GM21526 (cell line): ENCODE measurements at regions not wholly inside any gene's neighbourhood (a gene's known extent, or its start where the extent isn't known, plus 50 kb on each side); places are given as distances from the start of the nearest gene placed in this dataset.

Experiments
- ATAC-seq: cut with Tn5 transposase; IDR thresholded peaks from one replicate; pipeline ENCODE4 v1.9.1; 2021; ENCODE audit warnings: moderate library complexity; ENCODE audit not compliant: unreplicated experiment, low FRiP score

DNA sequence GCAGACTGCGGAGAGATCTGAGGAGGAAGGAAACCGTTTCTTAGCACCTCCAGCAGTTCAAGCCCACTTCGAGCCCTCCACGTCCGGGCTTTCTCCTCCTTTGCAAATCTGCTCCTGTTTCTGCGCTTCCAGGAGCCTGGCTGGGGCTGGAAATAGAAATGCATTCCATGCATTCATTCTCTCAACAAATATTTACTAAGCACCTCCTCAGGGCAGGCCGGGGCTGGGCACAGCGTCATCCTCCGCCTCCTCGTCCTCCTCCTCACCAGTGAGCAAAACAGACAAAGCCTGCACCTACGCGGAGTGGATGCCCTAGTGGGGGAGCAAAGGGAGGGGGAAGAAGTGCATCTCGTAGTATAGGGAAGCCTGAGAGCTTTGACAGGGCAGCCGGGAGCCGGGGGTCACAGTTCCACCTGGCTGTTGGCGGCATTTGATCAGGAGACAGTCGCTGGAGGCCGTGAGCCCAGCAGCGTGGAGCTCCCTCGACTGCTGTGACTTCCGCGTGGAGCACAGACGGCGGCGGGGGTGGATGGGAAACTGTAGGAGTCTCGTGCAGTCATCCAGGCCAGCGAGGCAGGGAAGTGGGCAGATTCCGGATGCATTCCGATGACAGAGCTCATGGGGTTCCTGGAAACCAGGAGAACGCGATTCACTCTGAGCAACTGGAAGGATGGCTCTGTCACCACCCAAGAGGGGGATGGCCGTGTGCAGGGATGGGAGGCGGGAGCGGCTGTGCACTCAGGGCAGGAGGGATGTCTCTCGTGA is 93.5 kb downstream of the SIK1 start:
- ATAC-seq, result no peak

DNA sequence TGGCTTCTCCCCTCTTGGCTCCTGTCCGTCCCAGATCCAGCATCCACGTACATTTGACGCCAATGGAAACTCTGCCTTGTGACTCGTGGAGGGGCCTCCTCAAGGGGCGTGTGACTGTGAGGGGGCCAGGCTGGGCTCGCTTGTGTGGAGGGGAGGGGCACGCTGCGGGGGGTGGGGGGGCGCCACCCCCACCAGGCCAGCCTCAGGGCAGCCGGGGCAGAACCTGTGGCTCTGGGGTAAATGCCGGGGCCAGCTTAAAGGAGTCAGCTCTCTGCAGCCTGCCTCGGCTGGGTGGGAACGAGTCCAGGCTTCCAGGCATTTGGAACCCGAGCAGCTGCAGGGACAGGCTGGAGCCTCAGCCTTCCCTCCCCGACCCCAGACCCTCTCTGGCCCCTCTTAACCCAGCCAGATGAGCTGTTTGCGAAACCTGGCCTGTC is 94.1 kb downstream of the SIK1 start:
- ATAC-seq, result no peak

DNA sequence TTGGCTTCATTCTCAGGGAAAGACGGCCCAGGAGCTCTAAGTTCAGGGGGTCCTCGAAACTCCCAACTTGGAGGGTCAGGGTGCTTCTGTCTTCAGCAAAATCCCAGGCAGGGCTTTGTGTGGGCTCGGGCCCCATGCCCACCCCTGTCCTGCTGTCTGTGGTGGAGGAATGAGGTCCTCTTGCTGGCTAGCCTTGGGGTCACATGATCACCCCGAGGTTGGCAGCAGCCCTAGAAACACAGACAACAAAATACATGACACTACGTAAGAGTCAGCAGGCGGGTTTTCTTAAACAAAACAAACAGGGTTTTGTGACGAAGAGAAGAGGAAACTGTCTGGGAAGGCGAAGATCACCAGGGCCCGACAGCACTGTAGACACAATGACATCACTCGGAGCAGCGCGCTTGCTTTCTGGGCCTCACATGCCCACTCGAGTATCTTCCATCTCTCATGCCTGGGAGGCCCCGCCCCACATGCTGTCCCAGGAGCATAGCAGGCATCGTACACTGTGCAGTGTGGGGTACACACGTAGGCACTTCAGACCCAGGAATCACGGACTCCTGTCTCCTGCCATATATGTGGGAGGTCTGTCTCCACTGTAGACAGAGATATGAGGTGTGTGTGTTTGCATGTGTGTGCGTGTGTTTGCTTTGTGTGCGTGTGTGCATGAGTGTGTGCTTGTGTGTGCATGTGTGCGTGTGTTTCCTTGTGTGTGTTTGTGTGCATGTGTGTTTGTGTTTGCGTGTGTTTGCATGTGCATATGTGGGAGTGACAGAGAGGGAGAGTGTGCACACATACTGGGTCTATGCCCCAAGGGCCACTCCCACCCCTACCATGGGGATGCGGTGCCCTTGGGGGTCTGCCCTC is 94.7 kb downstream of the SIK1 start:
- no peak for ATAC-seq

DNA sequence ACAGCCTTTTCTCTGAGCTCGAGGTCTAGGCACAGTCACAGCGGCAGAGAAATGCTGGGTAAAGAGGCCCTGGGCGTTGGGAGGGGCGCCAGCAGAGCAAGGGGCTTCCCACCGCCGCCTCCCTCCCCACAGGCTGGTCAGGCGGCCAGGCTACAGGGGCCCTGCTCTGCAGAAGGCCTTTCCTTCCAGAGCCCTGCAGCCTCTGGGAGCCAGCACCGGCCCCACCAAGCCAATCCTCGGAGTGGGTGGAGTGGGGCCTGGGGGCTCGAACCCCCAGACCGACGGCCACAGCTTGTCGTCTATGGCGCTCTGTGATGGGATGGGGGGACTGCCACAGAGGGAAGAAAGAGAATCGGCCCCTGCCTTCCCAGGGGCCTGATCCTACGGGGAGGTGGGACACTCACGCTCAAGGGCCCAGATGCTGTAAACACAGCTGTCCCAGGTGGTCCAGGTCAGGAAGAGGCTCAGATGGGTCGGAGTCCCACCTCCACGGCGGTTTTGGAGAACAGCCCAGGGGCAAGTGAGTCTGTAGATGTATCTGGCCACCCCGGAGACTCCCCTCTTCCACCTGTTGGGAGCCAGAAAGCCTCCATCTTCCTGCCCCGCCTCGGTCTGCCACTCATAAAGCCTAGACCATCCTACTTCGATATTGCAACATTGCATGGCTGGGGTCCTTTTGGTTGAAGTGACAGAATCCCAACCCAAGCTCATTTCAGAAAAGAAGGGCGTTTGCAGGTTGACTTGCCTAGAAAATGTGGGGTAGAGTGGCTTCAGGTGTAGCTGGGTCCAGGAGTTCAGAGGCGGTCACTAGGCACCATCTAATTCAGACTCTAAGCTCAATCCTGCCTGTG is 95.6 kb downstream of the SIK1 start:
- ATAC-seq, result no peak

GRCh38 chr21:43330306-43330881 is 96.5 kb downstream of the SIK1 start:
- no peak for ATAC-seq

DNA sequence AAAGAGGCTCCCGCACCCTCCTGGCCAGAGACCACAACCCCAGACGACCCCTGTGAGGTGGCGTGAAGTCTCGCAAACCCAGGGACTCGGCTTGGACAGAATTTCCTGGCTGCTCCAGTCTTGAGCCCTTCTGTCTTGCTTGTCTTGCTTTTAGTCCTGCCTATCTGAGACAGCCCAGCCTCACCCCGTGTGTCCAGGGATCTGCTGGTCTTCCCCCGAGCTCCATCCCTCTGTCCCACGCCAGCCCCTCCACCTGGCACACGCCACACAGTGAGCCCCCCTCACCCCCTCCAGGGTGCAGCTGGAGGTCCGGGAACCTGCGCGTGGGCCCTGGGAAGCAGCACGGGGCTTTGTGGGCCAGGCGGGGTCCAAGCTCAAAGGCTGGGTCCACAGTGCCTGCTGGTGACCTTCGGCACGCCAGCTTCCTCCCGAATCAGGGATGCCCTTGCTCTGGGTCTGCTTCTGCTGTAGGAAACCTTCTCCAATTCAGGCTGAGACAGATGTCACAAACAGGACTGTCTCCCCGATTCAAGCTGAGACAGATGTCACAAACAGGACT is 97.1 kb downstream of the SIK1 start:
- no peak for ATAC-seq

GRCh38 chr21:43328958-43329691 is 97.8 kb downstream of the SIK1 start:
- ATAC-seq, result no peak

DNA sequence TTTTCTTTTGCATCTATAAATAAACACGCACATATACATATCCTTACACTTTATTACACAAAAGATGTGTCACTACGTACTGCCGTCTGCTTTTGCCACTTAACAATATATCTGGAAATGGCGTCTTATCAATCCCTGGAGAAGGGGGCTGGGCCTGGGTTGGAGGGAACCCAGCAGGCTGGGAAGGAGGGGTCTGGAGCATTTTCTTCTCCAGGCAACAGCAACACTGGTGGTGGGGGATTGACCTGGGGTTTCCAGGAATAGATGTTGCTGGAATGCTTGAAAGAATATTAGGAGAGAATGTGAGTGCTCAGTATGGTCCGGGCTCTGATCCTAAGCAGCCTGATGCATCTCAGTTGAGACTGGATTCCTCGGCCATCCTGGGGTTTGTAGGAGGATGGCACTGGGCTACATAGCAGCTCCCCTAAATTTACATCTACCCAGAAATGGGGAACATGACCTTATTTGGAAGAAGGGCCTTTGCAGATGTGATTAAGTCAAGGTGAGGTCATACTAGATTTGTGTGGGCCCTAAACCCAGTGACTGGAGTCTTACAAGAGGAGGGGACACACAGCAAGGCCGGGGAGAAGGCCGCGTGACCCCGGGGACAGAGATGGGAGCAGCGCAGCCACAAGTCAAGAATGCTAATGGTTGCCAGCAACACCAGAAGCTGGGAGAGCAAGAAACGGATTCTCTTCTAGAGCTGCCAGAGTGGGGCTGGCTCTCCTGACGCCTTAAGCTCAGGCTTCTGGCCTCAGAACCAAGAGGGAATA is 98.6 kb downstream of the SIK1 start:
- ATAC-seq, result no peak

GRCh38 chr21:43325968-43326715 is 100.8 kb downstream of the SIK1 start:
- ATAC-seq, result no peak

- ATAC-seq, result no peak
These were observed 101.9 kb downstream of the SIK1 start for GRCh38 chr21:43325036-43325435.

DNA sequence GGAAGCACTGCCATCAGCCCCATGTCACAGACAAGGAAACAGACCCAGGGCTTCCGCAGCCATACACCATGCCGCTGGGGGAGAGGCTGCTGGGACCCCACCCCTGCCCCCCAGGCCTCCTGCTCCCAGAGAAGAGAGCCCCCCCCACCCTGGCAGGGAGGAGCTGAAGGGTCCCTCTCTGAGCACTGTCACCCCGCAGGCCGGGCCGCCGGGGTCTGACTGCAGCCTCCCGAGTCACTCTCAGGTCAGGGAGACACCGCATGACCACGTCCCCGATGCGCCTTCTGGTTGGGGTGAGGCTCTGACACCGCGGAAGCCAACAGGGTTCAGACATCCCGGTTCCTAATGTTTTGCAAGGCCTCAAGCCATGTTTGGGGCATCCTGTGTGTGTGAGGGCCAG is 102.3 kb downstream of the SIK1 start:
- ATAC-seq, result no peak

DNA sequence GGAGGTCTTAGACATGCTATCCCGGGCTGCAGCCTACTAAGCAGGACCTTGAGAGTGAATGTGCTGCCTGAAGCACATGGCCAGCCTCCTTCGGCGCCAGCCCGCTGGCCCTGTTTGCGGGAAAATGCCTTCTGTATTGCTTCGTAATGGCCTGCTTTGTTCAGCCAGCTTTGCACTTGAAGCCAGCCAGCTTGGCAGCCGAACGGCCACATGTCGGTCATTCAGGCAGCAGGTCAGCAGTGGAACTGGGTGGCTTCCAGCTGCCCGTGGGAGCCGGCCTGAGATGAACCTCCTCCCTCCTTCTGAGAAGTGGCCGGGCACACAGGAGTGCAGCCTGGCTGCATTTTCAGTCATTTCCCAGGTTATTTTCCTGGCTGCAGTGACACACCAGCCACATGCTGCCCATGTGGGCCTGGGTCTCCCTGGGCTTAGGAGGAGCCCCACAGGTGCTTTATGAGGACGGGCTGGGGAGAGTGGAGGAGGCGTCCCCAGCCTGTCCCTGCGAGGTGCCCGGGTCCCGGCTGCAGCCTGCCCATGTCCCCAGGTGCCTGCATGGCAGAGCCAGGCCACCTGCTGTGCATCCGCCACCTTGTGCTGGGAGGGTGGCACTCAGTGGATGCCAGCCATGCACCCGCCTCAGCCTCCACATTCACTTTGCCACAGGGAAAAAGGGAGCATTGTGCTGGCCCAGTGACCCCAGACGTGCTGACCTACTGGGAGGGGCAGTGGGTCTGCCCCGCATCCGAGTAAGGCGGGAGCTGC is 103.5 kb downstream of the SIK1 start:
- ATAC-seq, result no peak

DNA sequence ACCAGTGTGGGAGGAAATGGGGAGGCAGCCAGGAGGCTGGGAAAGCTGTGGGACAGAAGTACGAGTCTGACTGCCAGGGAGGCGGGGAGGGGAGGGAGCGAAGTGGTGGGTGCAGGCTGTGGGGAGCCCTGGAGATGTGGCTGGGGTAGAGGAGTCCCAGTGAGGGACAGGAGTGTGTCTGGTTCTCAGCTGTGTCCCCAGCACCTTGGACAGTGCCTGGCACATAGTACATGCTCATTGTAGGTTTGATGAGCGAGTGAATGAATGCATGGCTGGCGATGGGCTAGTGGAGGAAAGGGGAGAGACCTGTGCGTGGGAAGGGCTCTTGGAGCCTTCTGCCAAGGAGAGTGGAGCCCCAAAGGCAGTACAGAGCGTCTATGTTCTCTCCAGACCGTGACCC is 104.1 kb downstream of the SIK1 start:
- ATAC-seq, result no peak

DNA sequence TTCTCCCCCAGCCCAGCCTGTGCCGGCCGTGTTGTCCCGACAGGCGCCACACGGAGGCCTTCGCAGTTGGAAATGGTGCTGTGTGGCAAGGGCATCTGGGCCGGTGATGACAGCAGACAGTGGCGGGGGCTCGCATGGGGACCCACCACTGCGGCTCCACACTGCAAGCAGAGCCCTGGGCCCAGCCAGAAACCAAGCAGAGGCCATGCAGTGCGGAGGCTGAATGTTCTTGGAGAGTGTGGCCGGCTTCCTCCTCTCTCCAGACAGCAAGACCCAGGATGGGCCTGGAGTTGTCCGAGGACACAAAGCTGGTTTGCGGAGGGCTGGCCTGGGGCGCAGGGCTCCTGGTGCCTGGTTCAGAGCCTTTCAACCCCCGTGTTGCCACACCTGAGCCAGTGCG is 104.6 kb downstream of the SIK1 start:
- ATAC-seq, result no peak

DNA sequence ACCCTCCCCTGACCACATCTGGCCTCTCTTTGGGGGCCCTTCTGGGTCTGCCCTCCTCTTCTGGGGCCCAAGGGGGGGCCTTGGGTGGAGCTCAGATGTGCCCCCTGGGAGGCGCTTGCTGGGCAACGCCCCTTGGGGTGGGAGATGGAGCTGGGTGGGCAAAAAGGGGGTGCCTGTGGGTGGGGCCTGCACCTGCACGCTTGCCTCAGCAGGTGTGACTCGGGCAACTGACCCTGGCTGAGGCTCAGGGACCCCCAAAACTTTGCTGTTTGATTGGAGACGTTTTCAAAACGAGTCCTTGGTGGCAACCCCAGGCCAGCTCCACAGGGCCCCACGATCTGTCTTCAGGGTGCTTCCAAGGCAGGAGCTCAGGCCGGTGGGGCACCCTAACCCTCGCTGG is 105.3 kb downstream of the SIK1 start:
- ATAC-seq, result no peak

- no peak for ATAC-seq
These were observed 105.8 kb downstream of the SIK1 start for GRCh38 chr21:43321111-43321510.

DNA sequence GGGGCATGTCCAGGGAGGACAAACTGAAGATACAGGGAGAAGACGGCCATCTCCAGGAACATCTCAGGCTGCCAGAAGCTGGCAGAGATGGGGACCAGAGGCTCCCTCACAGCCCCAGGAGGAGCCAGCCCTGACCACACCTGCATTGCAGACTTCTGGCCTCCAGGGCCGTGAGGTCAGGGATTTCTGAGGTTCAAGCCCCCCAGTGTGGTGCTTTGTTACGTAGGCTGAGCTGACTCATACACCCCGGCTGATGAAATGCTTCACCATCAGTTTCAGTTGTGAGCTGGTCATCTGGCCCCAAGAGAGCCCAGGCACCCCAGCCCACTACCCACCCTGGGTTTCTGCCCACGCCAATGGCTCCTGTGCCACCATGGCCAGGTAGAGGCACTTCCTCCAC is 106.4 kb downstream of the SIK1 start:
- no peak for ATAC-seq
